GM20431 (cell line): ENCODE measurements at regions not wholly inside any gene's neighbourhood (a gene's known extent, or its start where the extent isn't known, plus 50 kb on each side); places are given as distances from the start of the nearest gene placed in this dataset.
"Not testable (repeated sequence)": the region's sequence is repeated elsewhere in the genome, so short reads cannot be mapped to it uniquely, and the experiment has no call there.

Experiments
- in situ Hi-C: fragments of 300-500 bp; cut with MseI, MboI; formaldehyde crosslinking; loops from one replicate; pipeline ENCODE4 v1.15.0; 2020; ENCODE audit warnings: low sequenced_read_pairs; ENCODE audit not compliant: unreplicated experiment

DNA sequence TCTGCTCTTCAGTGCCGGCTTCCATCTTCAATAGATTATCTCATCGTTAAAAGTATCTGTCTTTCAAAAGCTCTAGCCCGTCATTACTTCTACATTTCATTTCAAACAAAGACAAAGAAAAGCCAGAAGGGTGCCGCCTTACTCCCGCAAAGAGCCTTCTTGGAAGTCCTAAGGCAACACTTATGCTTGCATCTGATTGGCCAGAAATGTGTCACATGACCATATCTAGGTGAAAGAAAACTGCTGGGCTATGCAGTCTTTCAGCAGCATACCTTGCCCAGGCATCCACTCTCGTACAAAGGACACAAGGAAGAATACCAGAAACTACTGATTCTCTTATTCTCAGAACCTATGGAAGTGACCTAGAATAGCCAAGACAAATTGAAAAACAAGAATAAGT is 217.1 kb upstream of the SLC35G4 start:
- in situ Hi-C loops: no loop called here

DNA sequence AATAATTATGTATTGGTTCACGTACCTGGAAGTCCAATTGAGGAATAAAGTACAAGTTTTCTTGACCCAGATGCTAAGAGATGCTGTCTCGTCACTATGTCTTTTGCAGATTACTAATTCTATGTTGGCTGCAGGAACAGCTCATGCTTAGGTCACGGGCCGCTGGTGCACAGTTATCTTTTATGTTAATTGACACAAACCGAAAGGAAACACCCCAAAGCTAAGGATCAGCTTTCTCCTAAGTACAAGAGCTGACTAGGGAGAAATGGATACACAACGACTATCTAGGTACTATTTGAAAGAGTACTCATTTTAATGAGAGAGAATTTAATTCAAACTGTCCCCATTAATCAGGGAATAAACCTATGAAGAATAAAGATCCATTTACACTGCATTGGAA is 217.7 kb upstream of the SLC35G4 start:
- in situ Hi-C loops: no loop called here

GRCh38 chr18:11388755-11389680 is 220.4 kb upstream of the SLC35G4 start:
- in situ Hi-C loops: no loop called here

GRCh38 chr18:11387880-11388279 is 221.5 kb upstream of the SLC35G4 start:
- in situ Hi-C loops: no loop called here

DNA sequence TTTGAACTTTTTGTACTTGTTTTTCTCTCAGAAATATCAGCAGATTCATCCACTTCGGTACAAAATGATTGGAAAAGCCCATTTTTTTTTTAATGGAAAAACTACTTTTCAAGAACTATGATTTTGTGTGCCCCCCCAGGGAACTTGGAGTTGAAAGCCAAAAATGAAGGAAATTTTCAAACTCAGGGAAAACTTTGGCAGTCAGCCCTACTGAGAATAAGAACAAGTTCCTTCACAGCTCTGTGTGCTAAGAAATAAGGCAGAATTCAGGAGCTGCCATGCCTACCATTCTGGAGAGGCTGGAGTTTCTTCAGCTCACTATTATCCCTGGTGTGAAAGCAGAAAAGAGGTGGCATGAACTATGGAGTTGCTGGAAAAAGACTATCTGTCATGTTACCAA is 226.0 kb upstream of the SLC35G4 start:
- in situ Hi-C loops: no loop called here

- in situ Hi-C loops: no loop called here
Measured at GRCh38 chr18:11380968-11381367, 228.4 kb upstream of the SLC35G4 start.

- in situ Hi-C loops: no loop called here
Measured at GRCh38 chr18:11379660-11380059, 229.7 kb upstream of the SLC35G4 start.

DNA sequence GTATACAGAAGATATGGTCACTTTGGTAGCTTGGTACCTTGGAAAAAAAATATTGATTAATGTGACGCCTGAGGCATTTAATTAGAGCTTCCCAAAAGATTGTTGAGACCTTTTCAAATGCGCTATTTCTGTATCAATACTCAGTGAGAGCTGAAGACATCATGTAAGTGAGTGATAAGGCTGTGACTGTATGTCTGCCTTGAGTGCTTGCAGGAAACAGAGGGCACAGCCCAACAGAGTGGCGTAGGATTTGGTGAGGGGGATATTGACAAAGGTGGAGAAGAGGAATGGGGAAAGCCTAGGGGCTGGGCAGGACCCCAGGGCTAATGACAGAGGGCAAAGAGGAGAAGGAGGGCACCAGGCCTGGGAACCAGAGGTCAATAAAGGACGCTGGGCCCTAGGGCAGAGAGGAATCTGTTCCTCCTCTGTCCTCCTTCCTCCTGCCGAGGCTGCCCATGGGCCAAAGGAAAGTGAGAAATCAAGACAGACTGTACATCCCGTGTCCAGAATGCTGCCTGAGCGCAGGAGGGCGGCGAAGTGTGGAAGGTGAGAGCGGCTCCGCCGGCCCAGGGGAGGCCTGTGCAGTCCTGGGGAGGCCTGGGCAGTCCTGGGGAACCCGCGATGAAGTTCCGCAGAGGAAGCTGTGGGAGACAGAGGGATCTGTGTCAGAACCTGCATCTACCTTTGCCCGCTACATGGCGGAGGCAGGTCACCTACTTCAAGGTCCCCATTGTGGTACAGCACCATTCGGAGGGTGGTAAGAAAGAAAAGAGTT is 228.6 kb upstream of the PIEZO2 start:
- in situ Hi-C loops: no loop called here

GRCh38 chr18:11372163-11372562 is 222.8 kb upstream of the PIEZO2 start:
- in situ Hi-C loops: no loop called here

DNA sequence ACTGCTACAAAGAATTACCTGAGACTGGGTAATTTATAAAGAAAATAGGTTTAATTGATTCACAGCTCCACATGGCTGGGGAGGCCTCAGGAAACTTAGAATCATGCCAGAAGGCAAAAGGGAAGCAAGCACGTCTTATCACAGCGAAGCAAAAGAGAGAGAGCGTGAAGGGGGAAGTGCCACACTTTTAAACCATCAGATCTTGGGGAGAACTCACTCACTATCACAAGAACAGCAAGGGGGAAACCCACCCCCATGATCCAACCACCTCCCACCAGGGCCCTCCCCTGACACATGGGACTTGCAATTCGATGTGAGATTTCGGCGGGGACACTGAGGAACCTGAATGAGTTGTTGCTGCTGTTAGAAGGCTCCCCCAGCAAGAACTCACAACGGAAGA is 220.2 kb upstream of the PIEZO2 start:
- in situ Hi-C loops: no loop called here

DNA sequence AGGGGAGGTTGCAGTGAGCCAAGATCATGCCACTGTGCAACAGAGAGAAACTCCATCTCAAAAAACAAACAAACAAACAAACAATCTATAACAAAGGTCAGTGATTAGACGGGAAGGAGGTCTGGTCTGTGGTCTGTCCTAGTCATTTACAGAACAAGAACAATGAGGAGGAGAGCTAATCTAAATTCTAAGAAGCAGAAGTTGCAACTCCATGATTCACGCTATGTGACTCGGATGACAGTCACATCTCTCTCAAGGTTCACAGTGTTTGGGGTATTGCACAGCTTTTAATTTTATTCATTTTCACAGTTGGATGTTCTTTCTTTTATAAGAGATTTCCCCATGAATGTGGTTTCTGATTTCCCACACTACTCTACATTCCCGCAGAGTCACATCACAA is 218.7 kb upstream of the PIEZO2 start:
- in situ Hi-C loops: no loop called here

DNA sequence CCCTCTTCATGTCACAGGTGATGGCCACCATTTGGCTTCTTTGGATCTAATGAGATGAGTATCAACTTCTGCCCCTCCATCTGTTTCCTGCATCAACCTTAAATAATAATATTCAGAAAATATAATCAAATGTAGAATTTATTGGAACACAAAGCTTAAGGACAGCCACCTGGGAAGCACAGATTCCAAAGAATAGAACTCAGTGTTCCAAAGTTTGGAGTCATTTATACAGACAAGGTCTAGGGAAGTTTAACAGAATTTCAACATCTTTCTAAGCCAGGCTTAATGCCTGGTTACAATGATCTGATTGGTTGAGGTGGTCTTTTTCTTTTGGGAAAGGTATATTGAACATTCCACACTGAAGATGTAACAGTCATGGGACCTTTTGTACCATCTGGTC is 218.0 kb upstream of the PIEZO2 start:
- in situ Hi-C loops: no loop called here

DNA sequence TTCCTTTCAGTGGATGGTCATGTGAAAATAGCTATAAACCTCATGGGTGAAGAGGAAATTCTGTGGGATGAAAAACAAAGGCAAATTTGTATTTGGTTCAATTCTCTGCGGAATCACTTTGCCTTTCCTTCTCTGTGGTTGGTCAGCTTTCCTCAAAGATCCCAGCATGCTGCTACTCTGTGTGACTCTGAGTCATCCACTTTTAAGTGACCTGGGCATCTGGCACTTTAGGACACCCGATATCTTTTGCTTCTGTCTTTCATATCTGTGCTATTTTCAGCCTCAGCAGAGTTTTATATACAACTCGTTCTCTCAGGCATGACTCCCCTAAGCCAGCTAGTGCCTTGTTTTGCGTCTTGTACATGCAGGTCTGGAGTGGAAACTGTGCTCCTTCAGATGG is 217.0 kb upstream of the PIEZO2 start:
- in situ Hi-C loops: no loop called here

GRCh38 chr18:11362856-11363255 is 213.5 kb upstream of the PIEZO2 start:
- in situ Hi-C loops: no loop called here

- in situ Hi-C loops: not testable (repeated sequence)
Measured at GRCh38 chr18:11361862-11362261, 212.5 kb upstream of the PIEZO2 start.

DNA sequence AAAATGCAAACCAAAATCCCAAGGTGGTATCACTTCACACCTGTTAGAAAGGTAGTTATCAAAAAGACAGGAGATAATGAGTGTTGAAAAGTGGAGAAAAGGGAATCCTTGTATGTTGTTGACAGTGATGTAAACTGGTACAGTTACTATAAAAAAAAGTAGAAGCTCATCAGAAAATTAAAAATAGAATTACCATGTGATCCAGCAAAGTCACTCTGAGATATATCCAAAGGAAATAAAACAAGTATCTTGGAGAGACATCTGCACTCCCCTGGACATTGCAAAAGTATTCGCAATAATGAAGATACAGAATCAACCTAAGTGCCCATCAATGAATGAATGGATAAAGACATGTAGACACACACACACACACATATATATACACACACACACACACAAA is 208.3 kb upstream of the PIEZO2 start:
- in situ Hi-C loops: no loop called here

GRCh38 chr18:11344576-11344975 is 195.2 kb upstream of the PIEZO2 start:
- in situ Hi-C loops: not testable (repeated sequence)

GRCh38 chr18:11343096-11343495 is 193.7 kb upstream of the PIEZO2 start:
- in situ Hi-C loops: no loop called here

GRCh38 chr18:11342115-11342514 is 192.7 kb upstream of the PIEZO2 start:
- in situ Hi-C loops: not testable (repeated sequence)

DNA sequence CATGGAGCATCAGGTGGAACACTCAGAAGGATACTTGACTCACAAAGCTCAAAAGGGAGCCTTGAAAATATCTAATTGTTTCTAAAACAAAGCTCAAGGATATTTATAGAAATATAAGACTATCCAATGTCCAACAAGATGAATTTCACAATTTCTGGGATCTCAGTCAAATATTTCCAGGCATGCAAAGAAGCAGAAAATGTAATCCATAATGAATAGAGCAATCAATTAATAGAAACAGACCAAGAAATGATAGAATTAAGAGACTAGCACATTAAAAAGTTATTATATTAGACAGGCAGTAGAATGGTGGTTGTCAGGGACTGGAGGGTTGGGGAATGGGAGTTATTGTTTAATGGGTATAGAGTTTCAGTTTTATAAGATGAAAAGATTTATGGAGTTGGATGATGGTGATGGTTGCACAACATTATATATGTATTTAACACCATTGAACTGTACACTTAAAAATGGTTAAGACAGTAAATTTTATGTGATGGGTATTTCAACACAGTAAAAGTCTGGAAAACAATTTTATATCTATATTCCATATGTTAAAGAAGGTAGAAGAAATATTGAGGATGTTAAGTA is 189.9 kb upstream of the PIEZO2 start:
- in situ Hi-C loops: no loop called here

DNA sequence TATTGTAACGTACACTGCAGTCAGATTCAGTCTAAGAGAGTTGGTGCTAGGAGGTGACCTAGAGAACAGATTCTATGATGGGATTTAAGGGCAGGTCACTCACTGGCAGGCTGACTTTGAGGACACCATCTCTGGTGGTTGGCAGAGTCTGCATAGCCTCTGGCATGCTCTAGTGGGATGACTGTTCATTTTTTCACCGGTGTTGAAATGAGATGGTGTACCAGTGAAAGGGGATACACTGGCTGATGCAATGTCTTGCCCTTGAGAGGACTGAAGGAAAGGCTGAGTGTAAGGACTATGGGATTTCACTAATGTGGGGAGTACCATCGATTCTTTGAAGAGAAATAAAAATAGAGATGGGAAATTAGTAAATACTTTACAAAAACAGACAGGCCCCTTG is 186.9 kb upstream of the PIEZO2 start:
- in situ Hi-C loops: no loop called here
